ENCODE measurements at regions not wholly inside any gene's neighbourhood (a gene's known extent, or its start where the extent isn't known, plus 50 kb on each side); places are given as distances from the start of the nearest gene placed in this dataset.

GRCh38 chr16:73531021-73531420 is 483.1 kb upstream of the ZFHX3 start:
- no peak for TF ChIP-seq POLR2AphosphoS5 (IDR thresholded peaks at IDR 0.05)
- TF ChIP-seq CTCF (IDR thresholded peaks at IDR 0.05 in 8 of 11, conservative IDR thresholded peaks at IDR 0.05 in 3 of 11), result no peak

Measured in spleen (tissue), 7 donors.